Psoas muscle (tissue), 7 donors: ENCODE measurements at regions not wholly inside any gene's neighbourhood (a gene's known extent, or its start where the extent isn't known, plus 50 kb on each side); places are given as distances from the start of the nearest gene placed in this dataset.
"Not testable (repeated sequence)": the region's sequence is repeated elsewhere in the genome, so short reads cannot be mapped to it uniquely, and the experiment has no call there.

ENCODE experiments used
- ATAC-seq, 4 donors: fragments of 200-7000 bp; cut with Tn5 transposase; one replicate each; pipeline ENCODE4 v1.9.1; 2020; ENCODE audit warnings: moderate library complexity in 3 of 4, mild to moderate bottlenecking in 2 of 4
- DNase-seq, 2 donors: peaks; one replicate each; pipeline ENCODE4 v3.0.0-alpha.2; 2020
- H3K27ac ChIP-seq: fragments of 200-600 bp; one replicate; pipeline ENCODE4 v1.8.0; 2022
- H3K27me3 ChIP-seq, 3 donors: fragments of 200-600 bp in 1 of 3; one replicate each; pipeline versions ENCODE4 v1.6.1 to v1.8.0; 2013 to 2022; ENCODE audit warnings: low read length in 2 of 3, mild to moderate bottlenecking in 2 of 3, moderate library complexity in 1 of 3; ENCODE audit not compliant: insufficient read depth in 3 of 3
- H3K36me3 ChIP-seq, 2 donors: fragments of 200-600 bp in 1 of 2; one replicate each; pipeline versions ENCODE4 v1.6.1 to v1.8.0; 2013 to 2022; ENCODE audit warnings: low read depth in 1 of 2, mild to moderate bottlenecking in 1 of 2, moderate library complexity in 1 of 2; ENCODE audit not compliant: insufficient read depth in 1 of 2
- H3K4me1 ChIP-seq: fragments of 200-600 bp; one replicate; pipeline ENCODE4 v1.8.0; 2022
- H3K4me3 ChIP-seq: fragments of 200-600 bp; one replicate; pipeline ENCODE4 v1.8.0; 2022; ENCODE audit warnings: mild to moderate bottlenecking
- H3K9me3 ChIP-seq: fragments of 200-600 bp; one replicate; pipeline ENCODE4 v1.8.0; 2022
- WGBS, 3 donors: extraction: QIAGEN DNeasy Blood & Tissue Kit; methylation state at CpG; one replicate each; pipeline versions ENCODE4 v1.1.6 to v1.1.7; 2013; 5-methylcytosine and 5-hydroxymethylcytosine counted together
- intact Hi-C, 2 donors: fragments of 100-400 bp; cut with DNase I; formaldehyde crosslinking; loops; one replicate each; pipeline versions ENCODE4 v1.11.0 to v1.14.2; 2022
- TF ChIP-seq, protein P1 (sequence below): fragments of 200-600 bp; IDR thresholded peaks from one replicate; pipeline ENCODE4 v1.8.0; 2022; ENCODE audit warnings: antibody characterized with exemption
- donor health status: healthy with polysubstance abuse.
- donor health status: DM: no; HTN: no; CAD: no; lungs with moderate emphysema.
- donor health status: Bipolar disorder and iron deficiency.
- donor health status: healthy.
- donor health status: DM: yes; HTN: yes; CAD: no.
- donor health status: DM: no; HTN: no; CAD: no.
- donor health status: DM: yes; HTN: yes; CAD: no.

DNA sequence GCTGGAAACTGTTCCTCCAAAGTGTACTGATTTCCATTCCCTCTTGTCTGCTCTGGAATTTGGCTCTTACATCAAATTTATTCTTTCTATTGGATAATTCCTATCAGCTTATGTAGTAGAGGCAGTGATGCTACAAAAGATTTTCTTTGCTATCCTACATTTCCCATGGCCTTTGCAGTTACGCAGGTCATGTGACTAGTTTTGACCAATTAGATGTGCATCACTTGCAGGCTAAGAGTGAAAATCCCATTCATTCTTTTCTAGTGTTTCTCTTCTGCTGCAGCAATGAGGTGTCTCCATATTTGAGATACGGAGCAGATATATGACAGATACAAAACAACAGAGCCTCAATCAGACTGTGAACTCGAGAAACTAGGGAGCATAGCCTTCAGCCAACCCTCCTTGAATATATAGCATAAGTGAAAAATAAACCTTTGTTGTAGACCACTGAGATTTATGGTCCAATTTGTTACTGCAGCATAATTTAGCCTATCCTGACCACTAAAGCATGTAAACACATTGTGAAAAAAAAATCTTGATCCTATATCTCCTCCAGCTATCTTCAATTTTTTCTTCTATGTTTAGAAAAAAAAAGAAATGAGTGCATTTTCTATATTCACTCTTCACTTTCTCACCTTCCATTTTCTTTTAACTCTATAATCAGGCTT is 102.0 kb downstream of the HNMT start:
- ATAC-seq (no peak), DNase-seq (no peak)
- Histone ChIP-seq H3K4me1 (no peaks in the 10 kb centered on the region), H3K4me3 (no peak overlapping the region), H3K27ac (no peak overlapping the region), H3K36me3 (no peaks in the 10 kb centered on the region), H3K27me3 (no peaks in the 10 kb centered on the region), H3K9me3 (no peaks in the 10 kb centered on the region)
- 89 to 93% (median 92%) methylated on average over 3 of the region's 3 CpGs for WGBS, 3 donors
- TF ChIP-seq, protein P1, sequence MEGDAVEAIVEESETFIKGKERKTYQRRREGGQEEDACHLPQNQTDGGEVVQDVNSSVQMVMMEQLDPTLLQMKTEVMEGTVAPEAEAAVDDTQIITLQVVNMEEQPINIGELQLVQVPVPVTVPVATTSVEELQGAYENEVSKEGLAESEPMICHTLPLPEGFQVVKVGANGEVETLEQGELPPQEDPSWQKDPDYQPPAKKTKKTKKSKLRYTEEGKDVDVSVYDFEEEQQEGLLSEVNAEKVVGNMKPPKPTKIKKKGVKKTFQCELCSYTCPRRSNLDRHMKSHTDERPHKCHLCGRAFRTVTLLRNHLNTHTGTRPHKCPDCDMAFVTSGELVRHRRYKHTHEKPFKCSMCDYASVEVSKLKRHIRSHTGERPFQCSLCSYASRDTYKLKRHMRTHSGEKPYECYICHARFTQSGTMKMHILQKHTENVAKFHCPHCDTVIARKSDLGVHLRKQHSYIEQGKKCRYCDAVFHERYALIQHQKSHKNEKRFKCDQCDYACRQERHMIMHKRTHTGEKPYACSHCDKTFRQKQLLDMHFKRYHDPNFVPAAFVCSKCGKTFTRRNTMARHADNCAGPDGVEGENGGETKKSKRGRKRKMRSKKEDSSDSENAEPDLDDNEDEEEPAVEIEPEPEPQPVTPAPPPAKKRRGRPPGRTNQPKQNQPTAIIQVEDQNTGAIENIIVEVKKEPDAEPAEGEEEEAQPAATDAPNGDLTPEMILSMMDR, result no peak
- intact Hi-C loops, result no loop called here

- TF ChIP-seq, protein P1, result no peak
- WGBS, 3 donors, result 86 to 100% (median 95%) methylated on average over 1 of the region's 1 CpG
- Histone ChIP-seq H3K27ac (no peak overlapping the region), H3K36me3 (no peaks in the 10 kb centered on the region), H3K9me3 (no peaks in the 10 kb centered on the region), H3K4me3 (no peak overlapping the region), H3K4me1 (no peaks in the 10 kb centered on the region), H3K27me3 (no peaks in the 10 kb centered on the region)
- ATAC-seq (no peak), DNase-seq (no peak)
- intact Hi-C loops, result no loop called here
Observed at GRCh38 chr2:138066841-138067240, 102.6 kb downstream of the HNMT start.

- H3K36me3 ChIP-seq, H3K4me3 ChIP-seq, H3K27me3 ChIP-seq, H3K9me3 ChIP-seq, DNase-seq, H3K27ac ChIP-seq, intact Hi-C loops, ATAC-seq, H3K4me1 ChIP-seq: not testable (repeated sequence)
- 75 to 87% (median 81%) methylated on average over 2 of the region's 2 CpGs for WGBS, 3 donors
Observed at GRCh38 chr2:138068669-138069068, 104.4 kb downstream of the HNMT start.

DNA sequence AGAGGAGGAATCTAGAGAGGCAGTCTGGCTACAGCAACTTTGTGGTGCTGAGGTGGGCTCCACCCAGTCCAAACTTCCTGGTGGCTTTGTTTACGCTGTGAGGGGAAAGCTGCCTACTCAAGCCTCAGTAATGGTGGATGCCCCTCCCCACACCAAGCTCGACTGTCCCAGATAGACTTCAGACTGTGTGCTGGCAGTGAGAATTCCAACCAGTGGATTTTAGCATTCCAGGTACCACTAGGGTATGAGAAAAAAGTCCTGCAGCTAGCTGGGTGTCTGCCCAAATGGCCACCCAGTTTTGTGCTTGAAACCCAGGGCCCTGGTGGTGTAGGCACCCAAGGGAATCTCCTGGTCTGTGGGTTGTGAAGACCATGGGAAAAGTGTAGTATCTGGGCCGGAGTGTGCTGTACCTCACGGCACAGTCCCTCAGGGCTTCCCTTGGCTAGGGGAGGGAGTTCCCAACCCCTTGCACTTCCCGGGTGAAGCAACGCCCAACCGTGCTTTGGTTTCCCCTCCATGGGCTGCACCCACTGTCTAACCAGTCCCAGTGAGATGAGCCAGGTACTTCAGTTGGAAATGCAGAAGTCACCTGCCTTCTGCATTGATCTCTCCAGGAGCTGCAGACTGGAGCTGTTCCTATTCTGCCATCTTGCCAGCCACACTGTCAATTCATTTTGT is 106.9 kb downstream of the HNMT start:
- H3K4me3 ChIP-seq, DNase-seq, intact Hi-C loops, ATAC-seq, H3K27ac ChIP-seq, H3K27me3 ChIP-seq, H3K36me3 ChIP-seq, H3K4me1 ChIP-seq, H3K9me3 ChIP-seq: not testable (repeated sequence)
- 85 to 88% (median 86%) methylated on average over 7 of the region's 7 CpGs for WGBS, 3 donors

DNA sequence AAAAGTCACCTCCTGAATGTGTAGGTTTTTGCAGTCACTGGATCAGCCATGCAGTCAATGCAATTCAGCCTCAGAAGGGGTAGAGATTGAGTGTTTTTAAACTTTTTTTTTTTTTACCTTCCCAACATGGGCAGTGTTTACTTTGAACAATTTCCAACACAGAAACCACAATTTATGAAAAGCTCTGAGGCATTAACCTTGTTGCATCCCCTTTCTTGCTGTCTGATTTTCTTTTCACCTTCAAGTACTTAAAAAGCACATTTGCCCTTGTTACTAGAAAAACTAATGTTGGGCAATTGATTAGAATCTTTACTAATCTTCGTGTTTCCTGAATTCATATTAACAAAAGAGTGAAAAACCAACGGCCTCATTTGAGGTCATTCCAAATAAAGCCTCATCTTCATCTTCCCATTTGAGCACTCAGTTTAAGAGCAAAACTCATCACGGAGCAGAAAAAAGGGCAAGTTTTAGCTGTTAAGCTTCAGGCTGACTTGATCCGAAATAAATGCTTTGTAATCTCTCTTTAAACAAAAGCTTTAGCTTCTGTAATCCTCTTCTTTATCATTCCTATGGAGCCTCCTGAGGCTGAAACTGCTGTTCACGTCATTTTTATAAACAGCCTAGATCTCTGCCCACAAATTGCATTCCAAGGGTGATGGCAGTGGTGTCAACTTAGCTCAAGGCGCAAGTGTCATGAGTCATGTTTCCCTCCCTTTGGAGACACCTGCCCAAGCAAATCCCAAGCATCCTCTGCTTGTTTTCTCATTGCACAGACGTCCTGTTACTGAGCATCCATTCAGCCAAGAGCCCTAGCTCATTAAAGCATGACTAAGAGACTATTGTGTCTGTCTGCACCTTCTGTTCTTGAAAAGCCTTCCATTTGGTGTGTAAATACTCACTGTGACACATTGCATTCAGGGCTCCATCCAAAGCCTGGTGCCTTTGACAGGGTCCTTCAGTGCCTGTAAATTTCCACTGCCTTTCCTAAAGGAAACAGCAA is 107.7 kb downstream of the HNMT start:
- Histone ChIP-seq H3K4me3 (no peak overlapping the region), H3K36me3 (no peaks in the 10 kb centered on the region), H3K4me1 (no peaks in the 10 kb centered on the region), H3K9me3 (no peaks in the 10 kb centered on the region), H3K27ac (no peak overlapping the region), H3K27me3 (no peaks in the 10 kb centered on the region)
- WGBS, 3 donors, result 74 to 75% (median 74%) methylated on average over 7 of the region's 7 CpGs
- no peak for ATAC-seq
- TF ChIP-seq, protein P1, result no peak
- DNase-seq, result no peak
- intact Hi-C loops, result no loop called here
